ENCODE measurements at regions not wholly inside any gene's neighbourhood (a gene's known extent, or its start where the extent isn't known, plus 50 kb on each side); places are given as distances from the start of the nearest gene placed in this dataset.

- DNase-seq (ENCODE audit: low read depth in 2 of 2): no peak
Measured at GRCh38 chr2:15863494-15864175, 76.7 kb upstream of the MYCN start.

DNA sequence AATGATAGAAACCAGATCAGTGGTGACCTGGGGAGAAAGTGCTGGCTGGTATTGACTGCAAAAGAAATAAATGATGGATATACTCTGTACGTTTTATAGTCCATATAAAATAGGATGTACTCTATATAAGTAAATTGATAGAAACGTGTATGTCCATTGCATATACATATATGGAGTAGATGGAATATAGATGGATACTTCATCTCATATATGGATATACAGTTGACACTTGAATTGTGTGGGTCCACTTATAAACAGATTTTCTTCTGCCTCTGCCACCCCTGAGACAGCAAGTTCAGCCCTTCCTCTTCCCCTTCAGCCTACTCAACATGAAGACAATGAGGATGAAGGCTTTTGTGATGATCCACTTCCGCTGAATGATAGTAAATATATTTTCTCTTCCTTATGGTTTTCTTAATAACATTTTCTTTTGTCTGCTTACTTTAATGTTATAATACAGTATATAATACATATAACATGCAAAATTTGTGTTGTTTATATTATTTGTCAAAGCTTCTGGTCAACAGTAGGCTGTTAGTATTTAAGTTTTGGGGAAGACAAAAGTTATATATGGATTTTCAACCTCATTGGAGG is 76.1 kb upstream of the MYCN start:
- DNase-seq (ENCODE audit: low read depth in 2 of 2): no peak

DNA sequence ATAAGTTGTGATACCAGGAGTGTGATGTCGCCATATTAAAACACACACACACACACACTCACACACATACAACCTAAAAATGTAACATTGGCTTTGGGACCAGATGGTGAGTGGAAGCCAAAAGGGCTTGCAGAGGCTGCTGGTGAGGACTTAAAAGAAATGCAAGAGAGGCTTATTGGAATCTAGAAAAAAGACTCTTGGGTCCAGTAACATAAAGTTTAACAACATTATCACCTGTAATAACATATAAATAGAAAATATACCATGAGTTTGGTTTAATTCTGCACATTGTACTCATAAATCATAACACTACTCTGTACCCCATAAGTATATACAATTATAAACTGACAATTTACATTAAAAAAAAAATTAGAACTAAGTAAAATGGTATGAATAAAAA is 74.4 kb upstream of the MYCN start:
- no peak for DNase-seq (ENCODE audit: low read depth in 2 of 2)

GRCh38 chr2:15866563-15867193 is 73.7 kb upstream of the MYCN start:
- no peak for DNase-seq (ENCODE audit: low read depth in 2 of 2)

DNA sequence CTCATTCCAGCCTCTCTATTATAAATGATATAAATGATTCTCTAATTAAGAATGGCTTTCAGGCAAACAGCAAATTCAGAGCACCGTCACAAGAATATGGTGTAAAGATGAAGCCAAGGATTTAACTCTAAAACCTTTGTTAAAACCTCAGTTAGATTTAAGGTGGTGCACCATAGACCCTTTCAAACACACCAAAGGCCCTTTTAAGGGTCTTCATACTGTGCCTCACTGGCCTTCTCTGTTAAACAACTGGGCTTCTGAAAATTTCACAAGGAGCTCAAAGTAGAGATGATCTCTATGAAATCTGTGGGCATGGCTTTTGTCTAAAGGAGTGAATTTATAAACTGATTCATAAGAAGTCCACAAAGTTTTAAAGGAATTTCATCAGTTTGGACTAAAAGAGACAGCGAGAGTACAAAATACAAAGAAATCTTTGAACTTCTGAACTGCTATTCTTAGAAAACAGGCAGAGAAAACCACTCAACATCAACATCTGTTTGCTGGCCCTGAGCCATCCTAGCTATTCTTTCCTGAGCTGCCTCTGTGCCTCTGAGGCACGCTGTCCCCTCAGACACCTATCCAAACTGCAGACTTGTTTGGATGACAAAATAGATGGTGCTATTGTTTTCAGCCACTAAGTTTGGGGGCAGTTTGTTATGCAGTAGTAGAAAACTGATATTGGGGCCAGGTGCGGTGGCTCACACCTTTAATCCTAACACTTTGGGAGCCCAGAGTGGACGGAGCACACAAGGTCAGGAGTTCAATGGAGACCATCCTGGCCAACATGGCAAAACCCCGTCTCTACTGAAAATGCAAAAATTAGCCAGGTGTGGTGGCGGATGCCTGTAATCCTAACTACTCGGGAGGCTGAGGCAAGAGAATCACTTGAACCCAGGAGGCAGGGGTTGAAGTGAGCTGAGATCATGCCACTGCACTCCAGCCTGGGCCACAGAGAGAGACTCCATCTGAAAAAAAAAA is 72.9 kb upstream of the MYCN start:
- no peak for DNase-seq (ENCODE audit: low read depth in 2 of 2)

DNA sequence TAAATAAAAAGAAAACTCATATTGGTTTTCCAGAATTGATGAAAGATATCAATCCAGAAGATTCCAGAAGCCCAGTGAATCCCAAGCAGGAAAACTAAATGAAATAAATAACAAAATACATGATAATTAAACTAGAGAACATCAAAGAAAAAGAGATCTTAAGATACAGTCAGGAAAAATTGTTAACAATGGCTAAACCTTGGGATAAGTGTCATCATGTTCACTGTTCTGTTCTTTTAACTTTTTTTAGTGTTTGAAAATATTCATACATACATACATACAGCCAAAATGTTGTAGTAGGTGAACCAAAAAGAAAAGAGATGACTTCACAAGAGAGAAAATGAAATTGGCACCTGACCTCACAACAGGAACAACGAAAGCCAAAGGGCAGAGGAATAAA is 72.2 kb upstream of the MYCN start:
- no peak for DNase-seq (ENCODE audit: low read depth in 2 of 2)

GRCh38 chr2:15868704-15869103 is 71.6 kb upstream of the MYCN start:
- DNase-seq (ENCODE audit: low read depth in 2 of 2): no peak

- no peak for DNase-seq (ENCODE audit: low read depth in 2 of 2)
Measured at GRCh38 chr2:15869396-15869795, 71.0 kb upstream of the MYCN start.

DNA sequence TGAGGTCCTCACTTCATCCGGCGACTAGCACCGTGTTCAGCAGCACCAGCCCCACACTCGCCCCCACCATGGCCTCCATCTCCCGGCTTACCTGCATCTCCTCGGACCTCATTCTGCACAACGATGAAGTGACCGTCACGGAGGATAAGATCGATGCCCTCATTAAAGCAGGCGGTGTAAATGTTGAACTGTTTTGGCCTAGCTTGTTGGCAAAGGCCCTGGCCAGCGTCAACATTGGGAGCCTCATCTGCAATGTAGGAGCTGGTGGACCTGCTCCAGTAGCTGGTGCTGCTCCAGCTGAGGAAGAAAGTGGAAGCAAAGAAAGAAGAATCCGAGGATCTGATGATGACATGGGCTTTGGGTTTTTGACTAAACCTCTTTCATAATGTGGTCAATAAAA is 70.5 kb upstream of the MYCN start:
- DNase-seq (ENCODE audit: low read depth in 2 of 2): no peak

- no peak for DNase-seq (ENCODE audit: low read depth in 2 of 2)
Measured at GRCh38 chr2:15870565-15870964, 69.8 kb upstream of the MYCN start.

DNA sequence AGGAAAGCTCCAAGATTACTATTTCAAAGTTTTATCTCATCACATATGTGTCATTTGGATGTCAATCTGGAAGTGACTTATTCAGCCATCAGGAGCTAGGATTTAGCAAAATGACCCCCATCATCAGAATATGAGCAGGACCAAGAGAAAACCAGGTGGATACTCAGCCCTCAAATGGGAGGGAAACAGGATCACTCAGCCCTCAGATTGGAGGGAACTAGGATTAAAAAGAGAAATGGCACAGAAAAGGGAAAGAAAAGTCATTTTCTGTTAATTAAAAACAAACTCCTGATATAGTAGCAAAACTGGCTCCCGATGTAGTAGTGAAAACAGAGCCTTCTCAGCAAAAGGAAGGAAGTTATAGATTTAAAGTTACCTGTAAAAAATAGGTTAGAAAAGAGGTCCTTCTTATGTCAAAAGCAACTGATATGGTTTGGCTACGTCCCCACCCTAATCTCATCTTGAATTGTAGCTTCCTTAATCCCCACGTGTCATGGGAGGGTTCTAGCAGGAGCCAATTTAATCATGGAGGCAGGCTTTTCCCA is 69.0 kb upstream of the MYCN start:
- DNase-seq (ENCODE audit: low read depth in 2 of 2): no peak

GRCh38 chr2:15872854-15873253 is 67.5 kb upstream of the MYCN start:
- no peak for DNase-seq (ENCODE audit: low read depth in 2 of 2)

DNA sequence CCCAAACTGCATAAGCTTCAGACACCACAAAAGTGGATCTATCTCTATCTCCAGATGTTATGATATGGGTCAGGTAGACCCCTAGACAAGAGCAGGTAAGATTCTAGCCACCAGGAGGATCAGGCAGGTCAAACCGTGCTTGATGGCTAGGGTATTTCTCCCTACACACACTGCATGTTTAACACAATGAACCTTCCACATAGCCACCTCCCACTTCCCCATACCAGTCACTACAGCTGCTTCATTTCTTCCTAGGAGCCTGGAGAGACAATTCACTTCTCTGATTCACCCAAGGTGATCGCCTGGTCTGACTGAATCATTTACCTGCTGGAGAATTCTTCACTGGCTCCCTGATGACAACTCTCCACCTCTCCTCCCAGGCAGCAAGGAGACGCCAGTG is 66.0 kb upstream of the MYCN start:
- DNase-seq (ENCODE audit: low read depth in 2 of 2): no peak

- DNase-seq (ENCODE audit: low read depth in 2 of 2): no peak
Measured at GRCh38 chr2:15874854-15875804, 65.2 kb upstream of the MYCN start.

DNA sequence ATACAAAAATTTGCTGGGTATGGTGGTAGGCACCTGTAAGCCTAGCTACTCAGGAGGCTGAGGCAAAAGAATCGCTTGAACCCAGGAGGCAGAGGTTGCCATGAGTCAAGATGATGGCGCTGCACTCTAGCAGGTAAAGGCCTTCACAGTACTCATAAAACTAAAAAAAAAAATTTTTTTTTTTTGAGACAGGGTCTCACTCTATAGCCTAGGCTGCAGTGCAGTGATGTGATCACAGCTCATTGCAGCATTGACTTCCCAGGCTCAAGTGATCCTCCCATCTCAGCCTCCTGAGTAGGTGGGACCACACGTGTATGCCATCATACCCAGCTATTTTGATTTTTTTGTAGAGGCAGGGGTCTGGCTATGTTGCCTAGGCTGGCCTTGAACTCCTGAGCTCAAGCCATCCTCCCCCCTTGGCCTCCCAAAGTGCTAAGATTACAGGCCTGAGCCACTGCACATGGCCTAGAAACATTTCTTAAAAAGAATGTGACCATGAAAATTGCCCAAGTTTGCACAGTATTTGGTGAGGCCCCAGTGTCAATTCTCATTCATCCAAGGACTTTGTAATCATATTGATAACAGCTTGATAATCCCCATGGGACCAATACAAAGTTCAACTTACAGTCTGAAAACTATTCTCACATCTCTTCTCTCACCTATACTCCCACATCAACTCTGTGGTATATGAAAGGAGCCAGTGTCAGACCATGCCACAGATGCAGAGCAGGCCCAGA is 64.2 kb upstream of the MYCN start:
- no peak for DNase-seq (ENCODE audit: low read depth in 2 of 2)

GRCh38 chr2:15880226-15881119 is 59.9 kb upstream of the MYCN start:
- no peak for DNase-seq (ENCODE audit: low read depth in 2 of 2)

- no peak for DNase-seq (ENCODE audit: low read depth in 2 of 2)
Measured at GRCh38 chr2:15881120-15881433, 59.3 kb upstream of the MYCN start.

DNA sequence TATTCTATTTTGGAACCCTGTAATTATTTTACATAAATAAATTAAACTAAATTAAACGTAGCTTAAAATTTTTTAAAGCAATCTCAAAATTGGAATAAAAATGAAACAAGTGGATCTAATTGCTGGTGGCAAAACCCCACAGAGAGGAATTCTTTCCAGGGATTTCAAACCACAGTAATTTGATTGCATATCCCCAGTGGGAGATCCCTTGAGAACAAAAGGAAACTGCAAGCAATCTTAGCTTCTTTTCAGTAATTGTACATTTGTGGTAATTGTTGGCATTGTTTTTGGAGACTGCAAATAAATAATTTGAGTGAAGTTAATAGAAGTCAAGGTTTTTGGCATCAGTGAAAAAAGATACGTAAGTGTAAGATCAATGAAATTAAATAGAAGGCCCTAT is 58.7 kb upstream of the MYCN start:
- no peak for DNase-seq (ENCODE audit: low read depth in 2 of 2)

DNA sequence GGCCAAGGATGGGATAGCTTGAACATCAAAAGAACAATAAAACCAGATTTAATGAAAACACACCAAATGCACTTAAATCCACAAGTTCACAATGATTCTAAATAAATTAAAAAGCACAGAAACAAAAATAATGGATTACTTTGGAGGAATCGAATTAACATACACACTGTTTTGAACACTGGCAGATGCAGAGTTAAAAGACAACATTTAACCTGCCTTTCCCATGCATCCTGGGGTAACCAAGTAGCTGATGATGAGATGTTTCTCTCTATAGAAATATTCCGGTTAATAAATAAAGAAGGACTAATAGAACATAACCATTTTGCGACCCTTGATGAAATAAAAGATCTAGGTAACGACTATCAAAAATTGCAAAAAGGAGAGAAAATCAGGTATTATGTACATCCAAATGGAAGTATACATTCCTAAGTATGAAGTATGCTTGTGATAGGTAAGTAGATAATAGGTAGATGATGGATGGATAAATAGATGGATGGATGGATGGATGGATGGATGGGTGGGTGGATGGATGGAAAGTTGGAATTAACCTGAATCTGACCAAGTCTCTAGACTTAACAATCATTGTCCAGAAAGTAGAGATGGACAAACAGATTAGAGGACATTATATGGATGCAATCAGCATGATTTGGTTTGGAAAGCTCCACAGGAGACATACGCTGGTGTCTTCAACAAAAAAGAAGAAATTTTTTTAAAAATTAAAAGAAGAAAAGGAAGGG is 57.4 kb upstream of the MYCN start:
- no peak for DNase-seq (ENCODE audit: low read depth in 2 of 2)
